ENCODE measurements at regions not wholly inside any gene's neighbourhood (a gene's known extent, or its start where the extent isn't known, plus 50 kb on each side); places are given as distances from the start of the nearest gene placed in this dataset.

DNA sequence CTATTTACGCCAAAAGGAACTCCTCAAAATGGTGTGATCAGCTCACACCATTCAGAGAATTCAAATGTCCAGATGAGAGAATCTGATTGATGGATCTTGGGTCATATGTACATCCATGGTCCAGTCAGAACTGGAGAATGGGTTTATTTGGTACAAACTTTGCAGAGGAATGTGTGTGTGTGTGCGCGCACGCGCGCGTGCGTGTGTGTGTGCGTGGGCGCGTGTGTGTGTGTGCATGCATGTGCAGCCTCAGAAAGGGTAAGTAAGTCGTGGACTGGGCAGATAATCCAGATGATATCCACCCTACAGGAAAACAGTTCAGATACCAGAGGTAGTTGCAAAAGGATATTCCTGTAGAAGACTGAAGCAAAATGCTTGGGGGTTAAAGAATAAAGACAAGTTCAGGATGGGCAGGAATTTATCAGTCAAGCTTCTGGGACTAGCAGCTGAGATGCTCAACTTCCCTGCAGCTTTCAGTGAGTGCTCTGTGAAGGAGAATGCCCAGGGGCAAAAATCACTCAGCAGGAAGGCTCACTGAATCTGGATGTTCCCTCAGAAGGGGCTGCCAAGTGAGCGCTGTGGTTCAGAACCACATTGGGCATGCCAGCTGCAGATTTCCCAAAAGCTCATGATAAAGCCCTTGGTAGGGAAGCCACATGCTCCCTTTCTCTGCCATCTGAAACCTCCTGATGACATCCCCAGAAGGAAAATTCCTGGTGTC, 440.5 kb upstream of the SGCD start:
- no peak overlapping the region for H2BK20ac ChIP-seq (ENCODE audit: low read depth, low read length)
- no peak overlapping the region for H3K18ac ChIP-seq (ENCODE audit: low read depth, low read length)
- H3K14ac ChIP-seq (replicated peaks; ENCODE audit: low read depth, low read length), result no peak overlapping the region
- dilution Hi-C loops (cut with HindIII; ENCODE audit: low sequenced_read_pairs, unreplicated experiment), result no loop called here
- intact Hi-C loops (cut with micrococcal nuclease), result no loop called here
- ATAC-seq (ENCODE audit: low read depth) (no peak), DNase-seq (no peak)
- H2AK5ac ChIP-seq (ENCODE audit: low read depth, low read length), result no peak overlapping the region
- no TSS peak for BruUV-seq (replicated peaks)
- no peaks in the 10 kb centered on the region for H3K9me3 ChIP-seq (ENCODE audit: control insufficient read depth, insufficient read depth, low read length)
- no peak overlapping the region for H4K91ac ChIP-seq (ENCODE audit: insufficient read depth, low read depth, low read length)
- H3K9me1 ChIP-seq (ENCODE audit: insufficient read depth, low read length), result no peaks in the 10 kb centered on the region
- H3K23ac ChIP-seq (ENCODE audit: low read depth, low read length), result no peak overlapping the region
- H3K27me3 ChIP-seq (ENCODE audit: control insufficient read depth, insufficient read depth, low read length), result peaks cover 3% of the 10 kb centered on the region
- H4K5ac ChIP-seq (ENCODE audit: low read depth, low read length), result no peak overlapping the region
- no CpG with 5 or more reads among the region's 13 CpGs for WGBS, 2 experiments (ENCODE audit: extremely low coverage in 2 of 2, insufficient read length in 1 of 2)
- no peak overlapping the region for H3K27ac ChIP-seq (ENCODE audit: insufficient read depth, low read length)
- no peaks in the 10 kb centered on the region for H3K79me1 ChIP-seq (ENCODE audit: low read depth in 1 of 2, low read length in 2 of 2)
- H3K4ac ChIP-seq (ENCODE audit: low read depth, low read length), result no peak overlapping the region
- H3K56ac ChIP-seq (ENCODE audit: extremely low read depth, insufficient read depth, low read length), result no peak overlapping the region
- no peaks in the 10 kb centered on the region for H4K20me1 ChIP-seq (ENCODE audit: insufficient read depth, low read length)
- no peaks in the 10 kb centered on the region for H3K36me3 ChIP-seq (ENCODE audit: control insufficient read depth, insufficient read depth, low read length)
- TF ChIP-seq MAZ (IDR thresholded peaks at IDR 0.05; ENCODE audit: borderline replicate concordance, low read depth, low read length) (no peak), POLR2A (IDR thresholded peaks at IDR 0.05; ENCODE audit: low read depth, low read length) (no peak), CEBPB (IDR thresholded peaks at IDR 0.05; ENCODE audit: low read depth, low read length) (no peak), SMC3 (IDR thresholded peaks at IDR 0.05; ENCODE audit: low read depth, low read length) (no peak), MAFK (IDR thresholded peaks at IDR 0.05; ENCODE audit: low read depth, low read length) (no peak), RCOR1 (IDR thresholded peaks at IDR 0.05; ENCODE audit: insufficient replicate concordance, low read length) (no peak), CHD1 (IDR thresholded peaks at IDR 0.05; ENCODE audit: low read depth, low read length) (no peak), RFX5 (IDR thresholded peaks at IDR 0.05; ENCODE audit: low read depth, low read length) (no peak), BHLHE40 (IDR thresholded peaks at IDR 0.05; ENCODE audit: low read depth, low read length) (no peak), NFE2L2 (IDR thresholded peaks at IDR 0.05; ENCODE audit: low read depth, low read length) (no peak), FOS (IDR thresholded peaks at IDR 0.05; ENCODE audit: low read depth, low read length) (no peak)
- TF ChIP-seq, protein P1, sequence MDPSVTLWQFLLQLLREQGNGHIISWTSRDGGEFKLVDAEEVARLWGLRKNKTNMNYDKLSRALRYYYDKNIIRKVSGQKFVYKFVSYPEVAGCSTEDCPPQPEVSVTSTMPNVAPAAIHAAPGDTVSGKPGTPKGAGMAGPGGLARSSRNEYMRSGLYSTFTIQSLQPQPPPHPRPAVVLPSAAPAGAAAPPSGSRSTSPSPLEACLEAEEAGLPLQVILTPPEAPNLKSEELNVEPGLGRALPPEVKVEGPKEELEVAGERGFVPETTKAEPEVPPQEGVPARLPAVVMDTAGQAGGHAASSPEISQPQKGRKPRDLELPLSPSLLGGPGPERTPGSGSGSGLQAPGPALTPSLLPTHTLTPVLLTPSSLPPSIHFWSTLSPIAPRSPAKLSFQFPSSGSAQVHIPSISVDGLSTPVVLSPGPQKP (IDR thresholded peaks at IDR 0.05; ENCODE audit: borderline replicate concordance, low read depth, low read length), result no peak
- TF ChIP-seq, protein P2, sequence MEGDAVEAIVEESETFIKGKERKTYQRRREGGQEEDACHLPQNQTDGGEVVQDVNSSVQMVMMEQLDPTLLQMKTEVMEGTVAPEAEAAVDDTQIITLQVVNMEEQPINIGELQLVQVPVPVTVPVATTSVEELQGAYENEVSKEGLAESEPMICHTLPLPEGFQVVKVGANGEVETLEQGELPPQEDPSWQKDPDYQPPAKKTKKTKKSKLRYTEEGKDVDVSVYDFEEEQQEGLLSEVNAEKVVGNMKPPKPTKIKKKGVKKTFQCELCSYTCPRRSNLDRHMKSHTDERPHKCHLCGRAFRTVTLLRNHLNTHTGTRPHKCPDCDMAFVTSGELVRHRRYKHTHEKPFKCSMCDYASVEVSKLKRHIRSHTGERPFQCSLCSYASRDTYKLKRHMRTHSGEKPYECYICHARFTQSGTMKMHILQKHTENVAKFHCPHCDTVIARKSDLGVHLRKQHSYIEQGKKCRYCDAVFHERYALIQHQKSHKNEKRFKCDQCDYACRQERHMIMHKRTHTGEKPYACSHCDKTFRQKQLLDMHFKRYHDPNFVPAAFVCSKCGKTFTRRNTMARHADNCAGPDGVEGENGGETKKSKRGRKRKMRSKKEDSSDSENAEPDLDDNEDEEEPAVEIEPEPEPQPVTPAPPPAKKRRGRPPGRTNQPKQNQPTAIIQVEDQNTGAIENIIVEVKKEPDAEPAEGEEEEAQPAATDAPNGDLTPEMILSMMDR (conservative IDR thresholded peaks at IDR 0.05; ENCODE audit: low read depth, low read length), result no peak
- TF ChIP-seq, protein P3, sequence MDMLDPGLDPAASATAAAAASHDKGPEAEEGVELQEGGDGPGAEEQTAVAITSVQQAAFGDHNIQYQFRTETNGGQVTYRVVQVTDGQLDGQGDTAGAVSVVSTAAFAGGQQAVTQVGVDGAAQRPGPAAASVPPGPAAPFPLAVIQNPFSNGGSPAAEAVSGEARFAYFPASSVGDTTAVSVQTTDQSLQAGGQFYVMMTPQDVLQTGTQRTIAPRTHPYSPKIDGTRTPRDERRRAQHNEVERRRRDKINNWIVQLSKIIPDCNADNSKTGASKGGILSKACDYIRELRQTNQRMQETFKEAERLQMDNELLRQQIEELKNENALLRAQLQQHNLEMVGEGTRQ (IDR thresholded peaks at IDR 0.05; ENCODE audit: low read depth, low read length), result no peak
- in situ Hi-C loops (cut with MboI; ENCODE audit: low sequenced_read_pairs), result no loop called here
- H4K8ac ChIP-seq (ENCODE audit: low read depth in 2 of 2, low read length in 2 of 2), result no peak overlapping the region
- CTCF ChIA-PET, result interaction anchor here (0.9 kb wide), 1 partner anchor 11 kb away, joined by 4 read pairs; no protein-coding TSS in a partner anchor
- H2BK120ac ChIP-seq (ENCODE audit: low read depth, low read length), result no peak overlapping the region
- H3K4me1 ChIP-seq (ENCODE audit: control insufficient read depth, insufficient read depth, low read length), result no peaks in the 10 kb centered on the region; the same call in 1 of the 2 replicates
- no peak overlapping the region for H2AFZ ChIP-seq (replicated peaks; ENCODE audit: low read length, poor library complexity)
- POLR2A ChIA-PET (ENCODE audit: unreplicated experiment), result no interaction called here
- no peak overlapping the region for H2BK5ac ChIP-seq (ENCODE audit: low read depth, low read length, poor library complexity, severe bottlenecking)
- H2BK15ac ChIP-seq (ENCODE audit: low read depth, low read length), result no peak overlapping the region
- H3K4me3 ChIP-seq (ENCODE audit: insufficient read depth, low read depth, low read length), result no peak overlapping the region
- no peak overlapping the region for H2AK9ac ChIP-seq (replicated peaks; ENCODE audit: low read depth, low read length, poor library complexity)
- H3K9ac ChIP-seq (ENCODE audit: low read depth, low read length), result no peak overlapping the region
- H3K4me2 ChIP-seq (ENCODE audit: low read depth, low read length), result no peak overlapping the region
